SK-N-SH (cell line): ENCODE measurements at regions not wholly inside any gene's neighbourhood (a gene's known extent, or its start where the extent isn't known, plus 50 kb on each side); places are given as distances from the start of the nearest gene placed in this dataset.

Experiments
- CTCF ChIA-PET: fragments of 300-600, 350-600 bp; formaldehyde crosslinking; extraction: SDS; loops from one replicate; lab custom pipeline; 2021; lab: Yijun Ruan, JAX
- POLR2A ChIA-PET: fragments of 350-600 bp; sonication (Branson Sonifier 250); formaldehyde crosslinking; extraction: SDS; loops from one replicate; lab custom pipeline; 2020; ENCODE audit warnings: antibody characterized with exemption, inconsistent platforms; lab: Yijun Ruan, JAX
- DNase-seq: peaks from one replicate; pipeline ENCODE4 v3.0.0; 2012
- H2AFZ ChIP-seq: fragments of 200-600 bp; sonication (generic); 2 replicates; pipeline ENCODE4 v1.8.1; 2016; ENCODE audit warnings: antibody characterized with exemption, mild to moderate bottlenecking, low read depth
- H3F3A ChIP-seq: fragments of 200-600 bp; sonication (generic); replicated peaks from 2 replicates; pipeline ENCODE3; 2016; ENCODE audit warnings: antibody characterized with exemption, mild to moderate bottlenecking; ENCODE audit not compliant: insufficient read depth
- H3K27ac ChIP-seq, 2 experiments: fragments of 200-500 bp in 1 of 2; fragments of 200-600 bp in 1 of 2; sonication (Bioruptor generic) in 1 of 2; sonication (generic), shearing (Covaris generic) in 1 of 2; 2 replicates each; pipeline versions ENCODE4 v1.5.1 to v1.6.1; 2014 to 2016; ENCODE audit warnings: low read depth in 2 of 2, inconsistent platforms in 1 of 2, low read length in 1 of 2, mild to moderate bottlenecking in 1 of 2, mixed read lengths in 1 of 2
- H3K27me3 ChIP-seq: fragments of 200-600 bp; sonication (generic), shearing (Covaris generic); 2 replicates; pipeline ENCODE4 v1.6.1; 2016; ENCODE audit warnings: mixed run types; ENCODE audit not compliant: insufficient read depth
- H3K36me3 ChIP-seq, 2 experiments: fragments of 200-500 bp in 1 of 2; fragments of 200-600 bp in 1 of 2; sonication (Bioruptor generic) in 1 of 2; sonication (generic) in 1 of 2; replicated peaks in 1 of 2; 2 replicates each; pipeline versions ENCODE3 to v1.5.1; 2014 to 2016; ENCODE audit warnings: low read length in 1 of 2, mild to moderate bottlenecking in 1 of 2; ENCODE audit not compliant: insufficient read depth in 2 of 2, control insufficient read depth in 1 of 2
- H3K4me1 ChIP-seq, 2 experiments: fragments of 200-500 bp in 1 of 2; fragments of 200-600 bp in 1 of 2; sonication (Bioruptor generic) in 1 of 2; sonication (generic), shearing (Covaris generic) in 1 of 2; 2 replicates each; pipeline versions ENCODE4 v1.5.1 to v1.6.1; 2014 to 2016; ENCODE audit warnings: low read depth in 1 of 2, low read length in 1 of 2, mixed run types in 1 of 2; ENCODE audit not compliant: insufficient read depth in 2 of 2, control insufficient read depth in 1 of 2
- H3K4me2 ChIP-seq: fragments of 200-600 bp; sonication (generic), shearing (Covaris generic); 2 replicates; pipeline ENCODE4 v1.6.1; 2017; ENCODE audit warnings: mixed run types
- H3K4me3 ChIP-seq, 2 experiments: fragments of 200-500 bp in 1 of 2; fragments of 200-600 bp in 1 of 2; sonication (Bioruptor generic) in 1 of 2; sonication (generic), shearing (Covaris generic) in 1 of 2; 2 replicates each; pipeline versions ENCODE4 v1.5.1 to v1.8.1; 2014 to 2016; ENCODE audit warnings: low read depth in 2 of 2, inconsistent platforms in 1 of 2, low read length in 1 of 2, mild to moderate bottlenecking in 1 of 2, mixed read lengths in 1 of 2, moderate library complexity in 1 of 2
- H3K79me2 ChIP-seq: fragments of 200-600 bp; sonication (generic); 2 replicates; pipeline ENCODE4 v1.8.1; 2017; ENCODE audit warnings: mild to moderate bottlenecking; ENCODE audit not compliant: insufficient read depth
- H3K9ac ChIP-seq: fragments of 200-600 bp; sonication (generic); 2 replicates; pipeline ENCODE4 v1.6.1; 2017; ENCODE audit warnings: mixed run types
- H3K9me2 ChIP-seq: fragments of 200-600 bp; sonication (generic); 2 replicates; pipeline ENCODE4 v1.6.1; 2017; ENCODE audit warnings: mixed run types
- H3K9me3 ChIP-seq: fragments of 200-600 bp; sonication (generic); 2 replicates; pipeline ENCODE4 v1.6.1; 2017; ENCODE audit warnings: mixed run types, mild to moderate bottlenecking, moderate library complexity
- H4K20me1 ChIP-seq: fragments of 200-600 bp; sonication (generic); 2 replicates; pipeline ENCODE4 v1.6.1; 2017; ENCODE audit warnings: mild to moderate bottlenecking, mixed run types; ENCODE audit not compliant: insufficient read depth
- EZH2phosphoT487 ChIP-seq: fragments of 200-600 bp; sonication (generic); IDR thresholded peaks from 2 replicates; pipeline ENCODE4 v1.6.1; 2017; ENCODE audit warnings: low read depth, mixed run types, mild to moderate bottlenecking, antibody characterized with exemption, moderate library complexity, borderline replicate concordance
- FOXJ3 ChIP-seq: sonication (generic); formaldehyde crosslinking; IDR thresholded peaks from 2 replicates; pipeline ENCODE4 v1.5.1; 2020; ENCODE audit warnings: mild to moderate bottlenecking, missing genetic modification reagents
- FOXM1 ChIP-seq: IDR thresholded peaks from 2 replicates; pipeline ENCODE4 v1.4.0; 2012; ENCODE audit warnings: low read depth, mild to moderate bottlenecking
- JUND ChIP-seq: IDR thresholded peaks from 2 replicates; pipeline ENCODE4 v1.4.0; 2012
- MEF2A ChIP-seq: IDR thresholded peaks from 2 replicates; pipeline ENCODE4 v1.4.0; 2012; ENCODE audit warnings: low read depth, borderline replicate concordance
- NRF1 ChIP-seq: IDR thresholded peaks from 2 replicates; pipeline ENCODE4 v1.6.1; 2012; ENCODE audit warnings: low read depth, mild to moderate bottlenecking, low read length
- RXRA ChIP-seq: IDR thresholded peaks from 2 replicates; pipeline ENCODE4 v1.4.0; 2012; ENCODE audit warnings: low read depth, mild to moderate bottlenecking, borderline replicate concordance
- SMC3 ChIP-seq: IDR thresholded peaks from 2 replicates; pipeline ENCODE4 v1.6.1; 2012; ENCODE audit warnings: low read depth, low read length, improper control_type of control experiment
- TAF1 ChIP-seq: IDR thresholded peaks from 2 replicates; pipeline ENCODE4 v1.6.1; 2012; ENCODE audit warnings: low read depth, mild to moderate bottlenecking, low read length, moderate library complexity, borderline replicate concordance
- TCF12 ChIP-seq: IDR thresholded peaks from 2 replicates; pipeline ENCODE4 v1.4.0; 2012
- TEAD4 ChIP-seq: IDR thresholded peaks from 2 replicates; pipeline ENCODE4 v1.4.0; 2012; ENCODE audit warnings: mild to moderate bottlenecking, borderline replicate concordance; ENCODE audit not compliant: insufficient read depth
- USF1 ChIP-seq: IDR thresholded peaks from 2 replicates; pipeline ENCODE4 v1.4.0; 2012; ENCODE audit warnings: low read depth, borderline replicate concordance
- WGBS: methylation state at CpG from one replicate; pipeline ENCODE4 v1.1.6; 2017; ENCODE audit warnings: low lambda C conversion rate; 5-methylcytosine and 5-hydroxymethylcytosine counted together
- TF ChIP-seq, protein P1 (sequence below): fragments of 150-350 bp; IDR thresholded peaks from 2 replicates; pipeline ENCODE4 v1.6.1; 2017; ENCODE audit warnings: antibody characterized with exemption, low read length, low read depth, borderline replicate concordance

DNA sequence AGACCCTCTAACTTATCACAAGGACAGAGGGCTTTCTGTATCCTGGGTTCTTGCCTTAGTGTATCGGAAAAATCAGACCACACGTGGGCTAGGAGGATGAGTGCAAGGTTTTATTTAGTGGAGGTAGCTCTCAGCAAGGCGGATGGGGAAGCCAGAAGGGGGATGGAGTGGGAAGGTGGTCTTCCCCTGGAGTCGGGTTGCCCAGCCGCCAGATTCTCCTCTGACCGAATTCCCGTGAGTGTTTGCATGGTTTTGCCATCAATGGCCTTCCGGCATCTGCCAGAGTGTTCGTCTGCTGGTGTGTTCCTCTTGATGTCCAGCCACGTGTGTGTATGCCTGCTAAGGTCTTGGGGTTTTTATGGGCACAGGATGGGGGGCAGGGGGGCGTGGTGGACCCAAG, 1335.1 kb upstream of the SPRY2 start:
- Histone ChIP-seq H3K4me1 (no peaks in the 10 kb centered on the region), H3F3A (no peaks in the 10 kb centered on the region), H3K9me2 (no peaks in the 10 kb centered on the region), H3K79me2 (no peaks in the 10 kb centered on the region), H3K4me2 (no peak overlapping the region), H3K27me3 (no peaks in the 10 kb centered on the region), H3K4me3 (no peak overlapping the region), H3K36me3 (no peaks in the 10 kb centered on the region), H2AFZ (no peak overlapping the region), H3K9me3 (no peaks in the 10 kb centered on the region), H3K9ac (no peak overlapping the region), H4K20me1 (no peaks in the 10 kb centered on the region), H3K27ac (no peak overlapping the region)
- CTCF ChIA-PET = no interaction called here
- 6% methylated on average over 9 of the region's 11 CpGs for WGBS
- DNase-seq = no peak
- POLR2A ChIA-PET = no interaction called here
- TF ChIP-seq NRF1 (no peak), EZH2phosphoT487 (no peak), TEAD4 (no peak), SMC3 (no peak), TCF12 (no peak), FOXJ3 (no peak), FOXM1 (no peak), RXRA (no peak), TAF1 (no peak), MEF2A (no peak), USF1 (no peak)
- TF ChIP-seq, protein P1, sequence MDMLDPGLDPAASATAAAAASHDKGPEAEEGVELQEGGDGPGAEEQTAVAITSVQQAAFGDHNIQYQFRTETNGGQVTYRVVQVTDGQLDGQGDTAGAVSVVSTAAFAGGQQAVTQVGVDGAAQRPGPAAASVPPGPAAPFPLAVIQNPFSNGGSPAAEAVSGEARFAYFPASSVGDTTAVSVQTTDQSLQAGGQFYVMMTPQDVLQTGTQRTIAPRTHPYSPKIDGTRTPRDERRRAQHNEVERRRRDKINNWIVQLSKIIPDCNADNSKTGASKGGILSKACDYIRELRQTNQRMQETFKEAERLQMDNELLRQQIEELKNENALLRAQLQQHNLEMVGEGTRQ = no peak

GRCh38 chr13:81671064-81671463, 1330.1 kb upstream of the SPRY2 start:
- Histone ChIP-seq H3K4me2 (no peak overlapping the region), H2AFZ (no peak overlapping the region), H3K79me2 (no peaks in the 10 kb centered on the region)
- TF ChIP-seq MEF2A (no peak), JUND (no peak)
- TF ChIP-seq, all 33 proteins: peak for 0
- H3K9me3 ChIP-seq = no peaks in the 10 kb centered on the region
- H3K4me3 ChIP-seq = no peak overlapping the region
- no peaks in the 10 kb centered on the region for H3K27me3 ChIP-seq
- no peak overlapping the region for H3K9ac ChIP-seq
- H3K36me3 ChIP-seq = no peaks in the 10 kb centered on the region
- DNase-seq = no peak
- 13% methylated on average over 3 of the region's 3 CpGs for WGBS
- H3K4me1 ChIP-seq = no peaks in the 10 kb centered on the region
- H3K27ac ChIP-seq = no peak overlapping the region
- ChIA-PET POLR2A (no interaction called here), CTCF (no interaction called here)
- H4K20me1 ChIP-seq = no peaks in the 10 kb centered on the region
- no peaks in the 10 kb centered on the region for H3F3A ChIP-seq
- no peaks in the 10 kb centered on the region for H3K9me2 ChIP-seq
